ENCODE measurements at regions not wholly inside any gene's neighbourhood (a gene's known extent, or its start where the extent isn't known, plus 50 kb on each side); places are given as distances from the start of the nearest gene placed in this dataset.

DNA sequence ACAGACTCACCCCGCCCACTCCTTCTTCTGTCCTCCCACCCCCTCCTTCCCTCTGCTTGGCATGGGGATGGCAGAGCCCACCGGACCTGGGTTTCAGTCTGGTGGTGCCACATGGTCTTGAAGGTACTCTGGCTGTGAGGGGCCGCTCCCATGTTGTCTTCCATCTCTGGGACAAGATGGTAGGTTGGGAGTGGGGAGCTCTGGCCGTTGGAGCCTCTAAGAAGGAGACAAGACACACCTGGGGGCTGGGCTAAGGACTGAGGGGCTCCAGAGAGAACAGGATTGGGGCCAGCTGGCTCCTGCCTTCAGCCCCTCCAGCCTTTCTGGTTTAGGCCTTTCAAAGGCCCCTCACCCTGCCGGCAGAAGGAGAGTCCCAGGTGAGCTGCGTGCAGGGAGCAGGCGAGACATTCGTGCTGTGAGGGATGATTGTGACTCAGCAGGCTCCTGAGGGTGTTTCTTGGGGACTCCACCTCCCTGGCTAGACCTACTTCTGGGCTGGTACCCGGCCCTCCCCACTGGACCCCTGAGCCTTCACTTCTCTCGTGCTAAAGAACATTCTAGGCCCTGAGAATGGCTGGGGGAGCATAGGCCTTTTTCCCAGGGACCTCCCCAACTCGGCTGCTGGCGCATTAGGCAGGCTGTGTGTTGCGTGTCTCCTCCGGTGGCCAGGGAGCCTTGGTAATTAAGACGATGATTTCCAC, 128.2 kb upstream of the HAAO start:
- no TSS peak for BruUV-seq (replicated peaks)
- DNase-seq, result no peak
- Histone ChIP-seq H2AFZ (no peak overlapping the region), H3K4me3 (no peak overlapping the region), H3K36me3 (ENCODE audit: low read depth) (no peaks in the 10 kb centered on the region), H3K4me2 (no peak overlapping the region), H3K27me3 (ENCODE audit: insufficient read depth, low read depth) (0 out of 2 replicates have a peak, but pooled peaks cover 19% of the 10 kb centered on the region), H3K27ac (no peak overlapping the region), H3K9me2 (ENCODE audit: insufficient read depth) (no peaks in the 10 kb centered on the region), H3K79me2 (ENCODE audit: low read depth) (no peaks in the 10 kb centered on the region), H3K4me1 (replicated peaks; ENCODE audit: insufficient read depth) (peaks cover 17% of the 10 kb centered on the region), H3F3A (ENCODE audit: insufficient read depth, low read depth) (no peaks in the 10 kb centered on the region), H4K20me1 (ENCODE audit: insufficient read depth) (no peaks in the 10 kb centered on the region), H3K9me3 (ENCODE audit: insufficient read depth, low read depth) (no peaks in the 10 kb centered on the region)
- intact Hi-C loops (cut with micrococcal nuclease; ENCODE audit: unreplicated experiment), result no loop called here
- no peak for TF ChIP-seq EZH2 (IDR thresholded peaks at IDR 0.05; ENCODE audit: low read depth)
- POLR2A ChIA-PET (ENCODE audit: unreplicated experiment), result no interaction called here
- CTCF ChIA-PET, result interaction anchor here (0.9 kb wide), 1 partner anchor 9 kb away, joined by 4 read pairs; no protein-coding TSS in a partner anchor

DNA sequence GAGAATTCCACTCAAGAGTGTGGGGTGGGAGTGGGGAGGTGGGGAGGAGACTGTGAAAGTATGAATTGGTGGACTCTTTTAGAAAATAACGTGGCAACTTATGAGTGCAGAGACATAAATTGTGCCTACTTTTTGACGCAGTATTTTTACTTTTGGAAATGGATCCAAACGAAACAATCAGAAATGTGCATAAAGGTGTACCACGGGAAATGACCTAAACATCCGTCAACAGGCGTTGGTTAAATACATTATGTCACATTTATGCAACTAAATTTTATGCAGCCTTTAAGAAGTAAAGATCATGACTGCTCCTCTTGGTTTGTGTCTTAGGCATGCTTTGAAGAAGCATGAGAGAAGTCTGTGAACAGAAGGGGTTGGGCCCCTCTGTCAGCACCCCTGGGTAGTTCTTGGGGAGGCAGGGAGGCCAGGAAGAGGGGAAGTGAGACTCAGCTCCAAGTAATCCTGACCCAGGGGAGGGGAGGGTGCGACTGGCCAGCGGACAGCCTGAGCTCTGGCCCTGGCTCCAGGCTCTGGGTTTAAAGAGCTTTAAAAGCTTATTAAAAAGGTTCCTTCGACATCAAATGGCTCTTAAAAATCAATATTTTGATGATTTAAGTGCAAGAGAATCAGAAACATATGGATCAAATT, 126.4 kb upstream of the HAAO start:
- ChIA-PET POLR2A (ENCODE audit: unreplicated experiment) (no interaction called here), CTCF (interaction anchor here (0.8 kb wide), 1 partner anchor 12 kb away, joined by 5 read pairs; no protein-coding TSS in a partner anchor)
- Histone ChIP-seq H3K27ac (no peak overlapping the region), H2AFZ (no peak overlapping the region), H3K4me2 (no peak overlapping the region), H3K79me2 (ENCODE audit: low read depth) (no peaks in the 10 kb centered on the region), H3K36me3 (ENCODE audit: low read depth) (no peaks in the 10 kb centered on the region), H3K27me3 (ENCODE audit: insufficient read depth, low read depth) (0 out of 2 replicates have a peak, but pooled peaks cover 19% of the 10 kb centered on the region), H3K4me1 (replicated peaks; ENCODE audit: insufficient read depth) (0 out of 2 replicates have a peak, but pooled peaks cover 3% of the 10 kb centered on the region), H3K9me2 (ENCODE audit: insufficient read depth) (no peaks in the 10 kb centered on the region), H4K20me1 (ENCODE audit: insufficient read depth) (no peaks in the 10 kb centered on the region), H3K4me3 (no peak overlapping the region), H3K9me3 (ENCODE audit: insufficient read depth, low read depth) (no peaks in the 10 kb centered on the region), H3F3A (ENCODE audit: insufficient read depth, low read depth) (no peaks in the 10 kb centered on the region)
- DNase-seq, result no peak
- TF ChIP-seq EZH2 (IDR thresholded peaks at IDR 0.05; ENCODE audit: low read depth), result no peak
- TF ChIP-seq, protein P1, sequence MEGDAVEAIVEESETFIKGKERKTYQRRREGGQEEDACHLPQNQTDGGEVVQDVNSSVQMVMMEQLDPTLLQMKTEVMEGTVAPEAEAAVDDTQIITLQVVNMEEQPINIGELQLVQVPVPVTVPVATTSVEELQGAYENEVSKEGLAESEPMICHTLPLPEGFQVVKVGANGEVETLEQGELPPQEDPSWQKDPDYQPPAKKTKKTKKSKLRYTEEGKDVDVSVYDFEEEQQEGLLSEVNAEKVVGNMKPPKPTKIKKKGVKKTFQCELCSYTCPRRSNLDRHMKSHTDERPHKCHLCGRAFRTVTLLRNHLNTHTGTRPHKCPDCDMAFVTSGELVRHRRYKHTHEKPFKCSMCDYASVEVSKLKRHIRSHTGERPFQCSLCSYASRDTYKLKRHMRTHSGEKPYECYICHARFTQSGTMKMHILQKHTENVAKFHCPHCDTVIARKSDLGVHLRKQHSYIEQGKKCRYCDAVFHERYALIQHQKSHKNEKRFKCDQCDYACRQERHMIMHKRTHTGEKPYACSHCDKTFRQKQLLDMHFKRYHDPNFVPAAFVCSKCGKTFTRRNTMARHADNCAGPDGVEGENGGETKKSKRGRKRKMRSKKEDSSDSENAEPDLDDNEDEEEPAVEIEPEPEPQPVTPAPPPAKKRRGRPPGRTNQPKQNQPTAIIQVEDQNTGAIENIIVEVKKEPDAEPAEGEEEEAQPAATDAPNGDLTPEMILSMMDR (conservative IDR thresholded peaks at IDR 0.05), result no peak
- no TSS peak for BruUV-seq (replicated peaks)
- intact Hi-C loops (cut with micrococcal nuclease; ENCODE audit: unreplicated experiment), result no loop called here

DNA sequence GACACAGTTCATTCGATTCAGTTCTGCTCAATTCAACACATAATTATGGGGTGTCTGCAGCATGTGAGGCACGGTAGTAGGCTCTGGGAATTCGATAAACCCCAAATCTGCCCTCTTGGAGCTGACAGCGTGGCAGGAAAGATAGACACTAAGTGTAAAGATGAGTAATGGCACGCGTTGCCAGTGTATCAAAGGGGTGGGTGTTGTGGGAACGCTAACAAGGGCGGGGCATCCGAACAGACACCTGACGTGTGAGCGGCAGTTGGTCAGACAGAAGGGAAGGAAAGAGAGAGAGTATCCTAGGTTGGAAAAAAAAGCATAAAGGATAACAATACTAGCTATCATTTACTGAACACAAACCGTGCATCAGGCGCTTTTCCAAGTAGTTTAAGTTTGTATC, 125.7 kb upstream of the HAAO start:
- BruUV-seq (replicated peaks), result no TSS peak
- 0 out of 2 replicates have a peak, but pooled peaks cover 19% of the 10 kb centered on the region for H3K27me3 ChIP-seq (ENCODE audit: insufficient read depth, low read depth)
- H4K20me1 ChIP-seq (ENCODE audit: insufficient read depth), result no peaks in the 10 kb centered on the region
- TF ChIP-seq EZH2 (IDR thresholded peaks at IDR 0.05; ENCODE audit: low read depth), result no peak
- TF ChIP-seq, protein P1 (conservative IDR thresholded peaks at IDR 0.05), result no peak
- H3K4me1 ChIP-seq (replicated peaks; ENCODE audit: insufficient read depth), result 0 out of 2 replicates have a peak, but pooled peaks cover 2% of the 10 kb centered on the region
- intact Hi-C loops (cut with micrococcal nuclease; ENCODE audit: unreplicated experiment), result no loop called here
- no peak overlapping the region for H2AFZ ChIP-seq
- H3K9me3 ChIP-seq (ENCODE audit: insufficient read depth, low read depth), result no peaks in the 10 kb centered on the region
- ChIA-PET CTCF (interaction anchor here (0.8 kb wide), 1 partner anchor 11 kb away, joined by 5 read pairs; no protein-coding TSS in a partner anchor), POLR2A (ENCODE audit: unreplicated experiment) (no interaction called here)
- no peak overlapping the region for H3K4me3 ChIP-seq
- H3K9me2 ChIP-seq (ENCODE audit: insufficient read depth), result no peaks in the 10 kb centered on the region
- no peaks in the 10 kb centered on the region for H3K79me2 ChIP-seq (ENCODE audit: low read depth)
- H3K27ac ChIP-seq, result no peak overlapping the region
- H3K36me3 ChIP-seq (ENCODE audit: low read depth), result no peaks in the 10 kb centered on the region
- DNase-seq, result no peak
- H3F3A ChIP-seq (ENCODE audit: insufficient read depth, low read depth), result no peaks in the 10 kb centered on the region
- no peak overlapping the region for H3K4me2 ChIP-seq

All from PC-9 (cell line).